ENCODE measurements at regions not wholly inside any gene's neighbourhood (a gene's known extent, or its start where the extent isn't known, plus 50 kb on each side); places are given as distances from the start of the nearest gene placed in this dataset.

GRCh38 chr16:51053775-51054174 lies 97.3 kb downstream of the SALL1 start:
- DNase-seq (ENCODE audit: low read depth) = no peak
- Histone ChIP-seq H3K4me3 (ENCODE audit: low read length) (no peak overlapping the region), H3K36me3 (ENCODE audit: control insufficient read depth, insufficient read depth, low read length, severe bottlenecking) (no peaks in the 10 kb centered on the region), H3K4me1 (ENCODE audit: control insufficient read depth, insufficient read depth, low read length) (peaks cover 7% of the 10 kb centered on the region), H3K9ac (ENCODE audit: low read length) (no peak overlapping the region), H3K9me3 (ENCODE audit: control insufficient read depth, low read length) (no peaks in the 10 kb centered on the region), H3K27me3 (replicated peaks; ENCODE audit: control insufficient read depth, insufficient read depth, low read length) (peaks cover 24% of the 10 kb centered on the region)

DNA sequence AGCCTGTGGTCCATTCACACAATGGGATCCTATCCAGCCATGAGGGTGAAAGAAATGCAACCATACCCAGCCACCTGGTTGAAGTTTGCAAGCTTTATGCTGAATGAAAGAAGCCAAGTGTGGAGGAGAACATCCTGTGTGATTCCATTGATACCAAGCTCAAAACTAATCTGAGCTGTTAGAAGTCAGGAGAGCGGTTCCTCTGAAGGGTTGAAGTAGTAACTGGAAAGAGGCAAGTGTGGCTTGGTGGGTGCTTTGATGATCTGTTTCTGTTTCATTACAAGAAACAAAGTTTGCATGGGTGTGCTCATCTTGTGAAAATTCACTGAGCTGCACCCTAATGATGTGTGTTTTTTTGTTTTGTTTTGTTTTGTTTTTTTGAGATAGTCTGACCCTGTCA lies 99.4 kb downstream of the SALL1 start:
- no peaks in the 10 kb centered on the region for H3K36me3 ChIP-seq (ENCODE audit: control insufficient read depth, insufficient read depth, low read length, severe bottlenecking)
- H3K27me3 ChIP-seq (replicated peaks; ENCODE audit: control insufficient read depth, insufficient read depth, low read length) = peaks cover 10% of the 10 kb centered on the region
- H3K4me3 ChIP-seq (ENCODE audit: low read length) = no peak overlapping the region
- H3K9ac ChIP-seq (ENCODE audit: low read length) = no peak overlapping the region
- H3K4me1 ChIP-seq (ENCODE audit: control insufficient read depth, insufficient read depth, low read length) = peaks cover 7% of the 10 kb centered on the region
- no peaks in the 10 kb centered on the region for H3K9me3 ChIP-seq (ENCODE audit: control insufficient read depth, low read length)
- no peak for DNase-seq (ENCODE audit: low read depth)

- no peak for DNase-seq (ENCODE audit: low read depth)
- Histone ChIP-seq H3K4me1 (ENCODE audit: control insufficient read depth, insufficient read depth, low read length) (no peaks in the 10 kb centered on the region), H3K36me3 (ENCODE audit: control insufficient read depth, insufficient read depth, low read length, severe bottlenecking) (no peaks in the 10 kb centered on the region), H3K4me3 (ENCODE audit: low read length) (no peak overlapping the region), H3K9ac (ENCODE audit: low read length) (no peak overlapping the region), H3K27me3 (replicated peaks; ENCODE audit: control insufficient read depth, insufficient read depth, low read length) (peaks cover 4% of the 10 kb centered on the region), H3K9me3 (ENCODE audit: control insufficient read depth, low read length) (no peaks in the 10 kb centered on the region)
Measured at GRCh38 chr16:51050377-51050706, 100.7 kb downstream of the SALL1 start.

DNA sequence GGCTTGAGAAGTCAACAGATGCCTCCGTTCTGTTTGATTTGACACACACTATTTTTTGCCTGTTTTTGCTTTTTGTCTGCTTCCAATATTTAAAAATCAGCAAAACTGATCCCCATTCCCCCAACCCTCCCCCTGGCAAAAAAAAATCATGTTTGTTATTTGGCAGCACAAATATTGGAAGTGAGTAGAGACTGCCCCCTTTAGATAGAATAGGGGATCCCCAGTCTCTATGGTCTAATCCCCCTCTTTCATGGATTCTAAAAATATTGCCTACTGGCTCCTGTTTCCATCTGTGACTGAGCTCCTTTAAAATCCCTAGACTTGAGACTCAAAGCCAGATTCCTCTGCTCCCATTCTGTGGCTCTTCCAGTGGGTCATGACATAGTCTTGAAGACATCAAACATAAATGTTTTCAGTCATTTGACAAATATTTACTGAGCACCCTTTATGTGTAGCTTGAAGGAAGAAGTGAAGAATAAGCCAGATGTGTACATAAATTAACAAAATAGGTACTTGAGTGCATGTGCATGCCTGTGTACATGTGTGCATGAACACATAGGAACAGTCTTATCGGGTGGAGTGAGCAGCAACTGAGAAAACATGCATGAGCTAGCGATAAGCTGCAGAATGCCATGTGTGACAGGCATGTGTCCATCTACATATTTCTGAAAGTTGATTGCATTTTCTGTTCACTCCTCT lies 101.2 kb downstream of the SALL1 start:
- Histone ChIP-seq H3K4me1 (ENCODE audit: control insufficient read depth, insufficient read depth, low read length) (no peaks in the 10 kb centered on the region), H3K9ac (ENCODE audit: low read length) (no peak overlapping the region), H3K4me3 (ENCODE audit: low read length) (no peak overlapping the region), H3K36me3 (ENCODE audit: control insufficient read depth, insufficient read depth, low read length, severe bottlenecking) (no peaks in the 10 kb centered on the region), H3K9me3 (ENCODE audit: control insufficient read depth, low read length) (no peaks in the 10 kb centered on the region), H3K27me3 (replicated peaks; ENCODE audit: control insufficient read depth, insufficient read depth, low read length) (peaks cover 4% of the 10 kb centered on the region)
- DNase-seq (ENCODE audit: low read depth) = no peak

- no peak overlapping the region for H3K9ac ChIP-seq (ENCODE audit: low read length)
- no peak for DNase-seq (ENCODE audit: low read depth)
- no peaks in the 10 kb centered on the region for H3K9me3 ChIP-seq (ENCODE audit: control insufficient read depth, low read length)
- no peaks in the 10 kb centered on the region for H3K36me3 ChIP-seq (ENCODE audit: control insufficient read depth, insufficient read depth, low read length, severe bottlenecking)
- H3K4me3 ChIP-seq (ENCODE audit: low read length) = no peak overlapping the region
- peaks cover 9% of the 10 kb centered on the region for H3K27me3 ChIP-seq (replicated peaks; ENCODE audit: control insufficient read depth, insufficient read depth, low read length)
- no peaks in the 10 kb centered on the region for H3K4me1 ChIP-seq (ENCODE audit: control insufficient read depth, insufficient read depth, low read length)
Measured at GRCh38 chr16:51049276-51049675, 101.8 kb downstream of the SALL1 start.

GRCh38 chr16:51048544-51048943 lies 102.5 kb downstream of the SALL1 start:
- Histone ChIP-seq H3K9me3 (ENCODE audit: control insufficient read depth, low read length) (no peaks in the 10 kb centered on the region), H3K4me1 (ENCODE audit: control insufficient read depth, insufficient read depth, low read length) (no peaks in the 10 kb centered on the region), H3K27me3 (replicated peaks; ENCODE audit: control insufficient read depth, insufficient read depth, low read length) (peaks cover 14% of the 10 kb centered on the region), H3K9ac (ENCODE audit: low read length) (no peak overlapping the region), H3K36me3 (ENCODE audit: control insufficient read depth, insufficient read depth, low read length, severe bottlenecking) (no peaks in the 10 kb centered on the region), H3K4me3 (ENCODE audit: low read length) (no peak overlapping the region)
- no peak for DNase-seq (ENCODE audit: low read depth)

DNA sequence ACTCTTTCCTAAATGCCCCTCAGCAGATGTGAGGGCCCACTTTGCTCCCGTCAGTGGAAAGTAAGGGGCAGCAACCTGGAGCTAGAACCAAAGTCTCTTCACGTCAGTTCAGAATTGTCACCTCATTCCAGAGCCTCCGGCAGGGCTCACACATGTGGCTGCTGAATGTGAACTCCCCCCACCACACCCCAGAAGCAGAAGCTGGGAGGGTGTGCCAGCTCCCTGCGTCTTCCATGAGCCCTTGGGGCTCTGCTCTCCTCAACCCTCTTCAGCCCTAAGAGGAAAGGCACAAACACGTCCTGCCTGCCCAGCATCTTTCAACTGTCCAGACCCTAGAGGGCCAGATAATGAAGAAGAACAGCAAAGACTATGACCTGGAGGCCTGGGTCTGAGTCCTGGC lies 105.3 kb downstream of the SALL1 start:
- no peak overlapping the region for H3K9ac ChIP-seq (ENCODE audit: low read length)
- no peaks in the 10 kb centered on the region for H3K9me3 ChIP-seq (ENCODE audit: control insufficient read depth, low read length)
- no peak overlapping the region for H3K4me3 ChIP-seq (ENCODE audit: low read length)
- DNase-seq (ENCODE audit: low read depth) = no peak
- H3K36me3 ChIP-seq (ENCODE audit: control insufficient read depth, insufficient read depth, low read length, severe bottlenecking) = no peaks in the 10 kb centered on the region
- no peaks in the 10 kb centered on the region for H3K4me1 ChIP-seq (ENCODE audit: control insufficient read depth, insufficient read depth, low read length)
- peaks cover 10% of the 10 kb centered on the region for H3K27me3 ChIP-seq (replicated peaks; ENCODE audit: control insufficient read depth, insufficient read depth, low read length)

DNA sequence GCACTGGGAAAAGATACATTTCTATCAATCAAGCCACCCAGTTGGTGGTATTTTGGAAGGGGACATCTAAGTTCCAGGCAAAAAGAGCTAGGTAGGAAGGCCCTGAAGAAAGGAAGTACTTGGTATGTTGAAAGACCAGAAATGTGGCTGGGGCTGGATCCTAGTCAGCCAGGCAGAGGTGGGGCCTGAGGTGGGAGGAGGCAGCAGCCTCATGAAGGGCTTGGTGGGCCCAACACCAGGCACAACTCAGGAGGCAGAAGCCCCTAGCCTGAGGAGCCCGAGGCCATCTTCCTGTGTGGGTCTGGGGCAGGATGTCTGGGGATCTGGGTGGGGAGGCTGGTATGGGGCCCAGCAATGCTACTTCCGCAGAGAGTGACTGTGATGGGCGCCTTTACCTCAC lies 105.9 kb downstream of the SALL1 start:
- H3K9me3 ChIP-seq (ENCODE audit: control insufficient read depth, low read length) = no peaks in the 10 kb centered on the region
- no peak for DNase-seq (ENCODE audit: low read depth)
- no peaks in the 10 kb centered on the region for H3K36me3 ChIP-seq (ENCODE audit: control insufficient read depth, insufficient read depth, low read length, severe bottlenecking)
- peaks cover 13% of the 10 kb centered on the region for H3K27me3 ChIP-seq (replicated peaks; ENCODE audit: control insufficient read depth, insufficient read depth, low read length)
- H3K4me3 ChIP-seq (ENCODE audit: low read length) = no peak overlapping the region
- H3K4me1 ChIP-seq (ENCODE audit: control insufficient read depth, insufficient read depth, low read length) = no peaks in the 10 kb centered on the region
- no peak overlapping the region for H3K9ac ChIP-seq (ENCODE audit: low read length)

GRCh38 chr16:51041546-51041945 lies 109.5 kb downstream of the SALL1 start:
- no peak overlapping the region for H3K9ac ChIP-seq (ENCODE audit: low read length)
- H3K4me3 ChIP-seq (ENCODE audit: low read length) = no peak overlapping the region
- DNase-seq (ENCODE audit: low read depth) = no peak
- no peaks in the 10 kb centered on the region for H3K36me3 ChIP-seq (ENCODE audit: control insufficient read depth, insufficient read depth, low read length, severe bottlenecking)
- H3K9me3 ChIP-seq (ENCODE audit: control insufficient read depth, low read length) = no peaks in the 10 kb centered on the region
- peaks cover 23% of the 10 kb centered on the region for H3K27me3 ChIP-seq (replicated peaks; ENCODE audit: control insufficient read depth, insufficient read depth, low read length)
- H3K4me1 ChIP-seq (ENCODE audit: control insufficient read depth, insufficient read depth, low read length) = no peaks in the 10 kb centered on the region

DNA sequence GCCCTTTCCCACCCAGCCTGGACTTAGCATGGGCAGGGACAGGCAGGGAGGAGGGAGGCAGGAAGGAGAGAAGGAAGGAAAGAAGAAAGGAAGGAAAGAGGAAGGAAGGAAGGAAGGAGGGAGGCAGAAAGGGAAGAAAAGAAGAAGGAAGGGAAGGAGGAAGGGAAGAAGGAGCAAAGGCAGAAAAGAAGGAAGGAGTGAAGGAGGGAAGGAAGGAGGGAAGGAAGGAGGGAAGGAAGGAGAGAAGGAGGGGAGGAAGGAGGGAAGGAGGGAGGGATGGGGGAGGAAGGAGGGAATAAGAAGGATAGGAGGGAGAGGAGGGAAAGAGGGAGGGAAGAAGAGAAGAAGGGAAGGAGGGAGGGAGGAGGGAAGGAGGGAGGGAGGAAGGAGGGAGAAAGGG lies 110.4 kb downstream of the SALL1 start:
- Histone ChIP-seq H3K4me3 (ENCODE audit: low read length) (no peak overlapping the region), H3K36me3 (ENCODE audit: control insufficient read depth, insufficient read depth, low read length, severe bottlenecking) (no peaks in the 10 kb centered on the region), H3K27me3 (replicated peaks; ENCODE audit: control insufficient read depth, insufficient read depth, low read length) (peaks cover 23% of the 10 kb centered on the region), H3K9ac (ENCODE audit: low read length) (no peak overlapping the region), H3K4me1 (ENCODE audit: control insufficient read depth, insufficient read depth, low read length) (no peaks in the 10 kb centered on the region), H3K9me3 (ENCODE audit: control insufficient read depth, low read length) (no peaks in the 10 kb centered on the region)
- no peak for DNase-seq (ENCODE audit: low read depth)

DNA sequence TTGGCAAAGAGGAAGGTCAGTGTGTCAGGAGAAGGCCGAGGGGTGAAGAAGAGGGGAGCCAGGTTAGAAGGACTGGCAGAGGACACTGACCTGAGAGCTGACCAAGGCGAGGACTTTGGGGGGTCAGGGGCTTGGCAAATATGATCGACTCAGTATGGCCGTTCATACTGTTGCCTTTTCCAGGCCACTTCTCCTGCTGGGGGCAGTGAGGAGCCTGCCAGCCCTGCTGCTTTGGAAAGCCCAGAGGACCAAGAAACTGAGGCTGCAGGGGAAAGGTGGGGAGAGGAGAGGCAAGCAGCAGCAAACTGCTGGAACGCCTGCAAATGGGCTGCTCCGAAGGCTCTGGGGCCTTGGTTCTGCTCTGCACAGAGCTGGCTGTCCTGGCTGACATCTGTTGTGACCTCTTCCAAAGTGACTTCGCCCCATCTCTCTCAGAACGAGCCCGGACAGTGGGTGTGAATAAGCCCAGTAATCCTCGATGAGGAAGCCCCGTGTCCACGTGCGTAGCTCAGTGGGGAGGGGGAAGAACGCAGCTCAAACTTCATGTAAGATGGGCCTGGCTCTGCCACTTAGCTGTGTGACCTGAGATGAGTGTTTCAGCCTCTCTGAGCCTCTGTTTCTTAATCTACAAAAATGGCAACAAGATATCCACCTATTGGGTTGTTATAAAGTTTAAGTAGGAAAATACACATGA lies 111.3 kb downstream of the SALL1 start:
- Histone ChIP-seq H3K27me3 (replicated peaks; ENCODE audit: control insufficient read depth, insufficient read depth, low read length) (peaks cover 23% of the 10 kb centered on the region), H3K9me3 (ENCODE audit: control insufficient read depth, low read length) (no peaks in the 10 kb centered on the region), H3K36me3 (ENCODE audit: control insufficient read depth, insufficient read depth, low read length, severe bottlenecking) (no peaks in the 10 kb centered on the region), H3K4me3 (ENCODE audit: low read length) (no peak overlapping the region), H3K9ac (ENCODE audit: low read length) (no peak overlapping the region), H3K4me1 (ENCODE audit: control insufficient read depth, insufficient read depth, low read length) (peaks cover 2% of the 10 kb centered on the region)
- no peak for DNase-seq (ENCODE audit: low read depth)

- no peak for DNase-seq (ENCODE audit: low read depth)
- Histone ChIP-seq H3K9ac (ENCODE audit: low read length) (no peak overlapping the region), H3K27me3 (replicated peaks; ENCODE audit: control insufficient read depth, insufficient read depth, low read length) (peaks cover 19% of the 10 kb centered on the region), H3K36me3 (ENCODE audit: control insufficient read depth, insufficient read depth, low read length, severe bottlenecking) (no peaks in the 10 kb centered on the region), H3K9me3 (ENCODE audit: control insufficient read depth, low read length) (no peaks in the 10 kb centered on the region), H3K4me3 (ENCODE audit: low read length) (no peak overlapping the region), H3K4me1 (ENCODE audit: control insufficient read depth, insufficient read depth, low read length) (peaks cover 3% of the 10 kb centered on the region)
Measured at GRCh38 chr16:51035711-51036110, 115.4 kb downstream of the SALL1 start.
